C4-2B (cell line): ENCODE measurements at regions not wholly inside any gene's neighbourhood (a gene's known extent, or its start where the extent isn't known, plus 50 kb on each side); places are given as distances from the start of the nearest gene placed in this dataset.

ENCODE experiments used
- H3K27ac ChIP-seq: fragments of 450-650 bp; 2 replicates; pipeline ENCODE4 v1.5.1; 2017
- ZFX ChIP-seq: fragments of 450-650 bp; IDR thresholded peaks from 2 replicates; pipeline ENCODE4 v1.6.1; 2017
- TF ChIP-seq, protein P1 (sequence below): fragments of 450-650 bp; conservative IDR thresholded peaks from 2 replicates; pipeline ENCODE4 v1.5.1; 2017; ENCODE audit warnings: mild to moderate bottlenecking

DNA sequence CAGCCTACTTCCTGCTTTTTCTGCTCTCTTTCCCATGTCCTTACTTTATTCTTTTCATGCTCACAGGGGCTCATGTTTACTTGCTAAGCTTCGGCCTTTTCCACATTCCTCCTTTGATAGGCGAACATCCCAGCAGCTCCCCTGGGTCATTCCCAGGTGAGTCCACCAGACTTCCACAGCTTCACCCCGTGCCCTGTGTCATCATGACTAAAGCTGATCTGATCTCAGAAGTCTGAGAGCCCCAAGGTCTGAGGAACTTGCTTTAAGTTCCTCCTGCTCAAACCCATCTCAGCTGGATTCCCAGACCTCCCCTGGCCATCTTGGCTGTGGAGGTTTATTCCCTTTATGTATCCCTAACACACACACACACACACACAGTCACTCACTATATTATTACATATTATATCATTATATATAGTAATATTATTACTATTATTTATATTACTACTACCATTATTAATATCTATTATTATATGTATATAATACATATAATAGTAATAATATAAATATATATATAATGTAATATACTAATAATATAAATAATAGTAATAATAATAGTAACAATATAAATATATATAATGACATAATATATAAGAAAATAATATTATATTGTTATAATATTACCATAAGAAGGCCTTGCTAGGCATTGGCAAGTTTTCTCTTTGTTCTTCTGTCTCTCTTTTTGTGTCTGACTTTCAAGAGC is 295.9 kb downstream of the PTEN start:
- H3K27ac ChIP-seq = no peak overlapping the region
- TF ChIP-seq, protein P1, sequence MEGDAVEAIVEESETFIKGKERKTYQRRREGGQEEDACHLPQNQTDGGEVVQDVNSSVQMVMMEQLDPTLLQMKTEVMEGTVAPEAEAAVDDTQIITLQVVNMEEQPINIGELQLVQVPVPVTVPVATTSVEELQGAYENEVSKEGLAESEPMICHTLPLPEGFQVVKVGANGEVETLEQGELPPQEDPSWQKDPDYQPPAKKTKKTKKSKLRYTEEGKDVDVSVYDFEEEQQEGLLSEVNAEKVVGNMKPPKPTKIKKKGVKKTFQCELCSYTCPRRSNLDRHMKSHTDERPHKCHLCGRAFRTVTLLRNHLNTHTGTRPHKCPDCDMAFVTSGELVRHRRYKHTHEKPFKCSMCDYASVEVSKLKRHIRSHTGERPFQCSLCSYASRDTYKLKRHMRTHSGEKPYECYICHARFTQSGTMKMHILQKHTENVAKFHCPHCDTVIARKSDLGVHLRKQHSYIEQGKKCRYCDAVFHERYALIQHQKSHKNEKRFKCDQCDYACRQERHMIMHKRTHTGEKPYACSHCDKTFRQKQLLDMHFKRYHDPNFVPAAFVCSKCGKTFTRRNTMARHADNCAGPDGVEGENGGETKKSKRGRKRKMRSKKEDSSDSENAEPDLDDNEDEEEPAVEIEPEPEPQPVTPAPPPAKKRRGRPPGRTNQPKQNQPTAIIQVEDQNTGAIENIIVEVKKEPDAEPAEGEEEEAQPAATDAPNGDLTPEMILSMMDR = no peak
- no peak for TF ChIP-seq ZFX

DNA sequence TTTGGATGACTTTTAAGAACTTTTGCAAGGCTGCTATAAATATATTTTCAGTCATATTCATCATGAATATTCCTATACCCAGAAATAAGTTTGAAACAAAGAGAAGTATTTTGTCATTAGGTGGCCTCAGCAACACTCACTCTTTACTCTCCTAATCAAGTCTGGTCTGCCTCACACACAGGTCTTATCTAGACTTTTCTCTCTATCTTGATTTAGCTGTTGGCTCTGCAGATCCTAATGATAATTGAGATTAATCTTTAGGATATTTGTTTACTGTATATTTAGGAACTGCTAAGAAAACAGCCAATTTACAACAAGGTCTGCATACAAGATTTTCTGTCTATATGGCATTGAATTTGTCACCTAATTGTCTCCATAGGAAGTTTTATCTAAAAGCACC is 297.6 kb downstream of the PTEN start:
- no peak overlapping the region for H3K27ac ChIP-seq
- TF ChIP-seq, protein P1 = no peak
- TF ChIP-seq ZFX = no peak

DNA sequence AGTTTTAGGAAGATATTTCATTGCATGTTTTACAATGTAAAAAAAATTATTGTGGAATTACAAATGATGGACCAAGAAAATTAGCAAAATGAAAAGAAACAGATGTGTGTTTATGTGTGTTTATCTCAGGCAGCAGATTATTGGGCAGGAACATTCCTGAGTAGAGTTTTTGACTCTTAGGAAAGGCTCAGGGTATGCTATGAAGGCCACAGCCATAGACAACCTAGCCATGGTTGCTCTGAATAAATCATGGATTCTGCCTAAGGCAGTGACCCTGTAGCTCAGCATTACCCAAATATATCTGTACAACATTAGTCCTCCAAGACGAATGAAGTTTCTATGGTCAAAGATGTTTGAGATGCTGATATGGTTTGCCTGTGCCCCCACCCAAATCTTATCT is 298.3 kb downstream of the PTEN start:
- no peak for TF ChIP-seq ZFX
- TF ChIP-seq, protein P1 = no peak
- no peak overlapping the region for H3K27ac ChIP-seq

DNA sequence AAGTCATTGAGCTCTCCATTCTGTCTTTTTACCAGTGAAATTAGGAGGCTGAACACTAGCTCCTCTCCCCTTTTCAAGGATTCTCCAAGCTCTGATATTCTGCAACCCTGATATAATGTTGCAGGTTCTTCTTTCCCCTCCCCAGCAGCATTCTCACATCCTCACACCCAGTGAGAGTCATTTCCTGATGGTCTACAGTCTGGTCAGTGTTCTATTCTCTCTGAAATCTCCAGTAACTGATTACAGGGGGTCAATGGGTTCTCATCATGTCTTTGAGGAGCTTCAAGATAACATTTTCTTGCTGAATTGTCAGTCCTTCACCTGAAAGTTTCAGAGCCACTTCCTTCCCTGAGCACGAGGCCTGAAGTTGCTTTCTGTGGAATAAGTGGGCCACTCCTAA is 299.4 kb downstream of the PTEN start:
- no peak overlapping the region for H3K27ac ChIP-seq
- TF ChIP-seq ZFX = no peak
- TF ChIP-seq, protein P1 = no peak

DNA sequence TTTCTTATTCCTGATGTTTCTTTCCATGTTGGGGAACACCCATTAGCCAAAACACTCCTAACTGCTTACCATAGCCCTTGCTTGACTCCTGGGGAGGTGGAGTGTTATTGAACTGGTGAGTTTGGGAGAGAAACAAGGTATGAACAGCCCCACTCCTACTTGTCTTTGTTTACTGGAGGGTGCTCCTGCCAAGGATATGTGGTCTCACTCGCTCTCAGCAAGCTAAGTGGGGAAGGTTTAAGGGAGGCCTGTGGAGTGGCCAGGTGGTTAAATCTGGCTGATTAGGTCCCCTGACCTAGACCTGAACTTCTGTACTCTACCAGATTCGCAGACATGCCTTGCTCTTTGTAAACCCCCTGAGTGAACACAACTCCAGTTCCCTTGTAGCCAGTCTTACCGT is 300.1 kb downstream of the PTEN start:
- no peak for TF ChIP-seq ZFX
- TF ChIP-seq, protein P1 = no peak

DNA sequence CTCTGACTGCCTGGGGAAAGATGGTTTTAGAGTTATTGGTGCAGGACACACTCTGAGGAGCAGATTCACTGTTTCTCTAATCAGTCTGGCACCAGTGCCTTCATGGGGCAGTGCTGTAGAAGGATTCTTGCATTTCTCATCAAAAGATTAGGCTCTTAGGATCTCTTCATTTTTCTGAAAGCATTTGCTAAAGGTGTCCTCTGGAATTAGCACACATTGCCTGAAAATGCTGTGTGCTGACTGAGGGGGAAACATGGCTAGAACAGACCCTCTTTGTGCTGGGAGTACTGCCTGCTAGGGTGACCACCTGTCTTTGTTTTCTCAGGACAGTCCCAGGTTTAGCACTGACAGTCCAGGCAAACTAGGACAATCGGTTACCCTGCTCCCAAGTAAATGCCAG is 301.0 kb downstream of the PTEN start:
- no peak overlapping the region for H3K27ac ChIP-seq
- no peak for TF ChIP-seq ZFX
- TF ChIP-seq, protein P1 = no peak

More for the DNA sequence above, 300.1 kb downstream of the PTEN start:
- no peak overlapping the region for H3K27ac ChIP-seq

DNA sequence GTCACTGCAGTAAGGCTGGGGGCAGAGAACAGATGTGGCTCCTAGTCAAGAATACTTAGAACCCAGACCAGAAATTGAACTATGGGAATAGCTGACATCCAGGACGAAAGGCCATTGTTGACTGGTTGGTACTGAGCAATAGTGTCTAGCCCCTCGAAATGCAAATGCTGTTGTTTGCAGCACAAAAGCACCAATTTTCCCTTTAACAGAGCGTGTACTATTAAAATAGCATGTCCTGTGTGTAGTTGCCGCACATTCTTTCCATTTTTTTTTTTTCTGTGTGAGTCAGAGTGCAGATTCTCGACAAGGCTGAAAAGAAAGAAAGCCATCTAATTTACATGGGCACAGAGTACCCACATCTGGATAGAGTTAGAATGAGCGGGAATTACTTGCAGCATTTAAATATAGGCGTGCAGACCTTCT is 302.4 kb downstream of the PTEN start:
- no peak for TF ChIP-seq ZFX
- TF ChIP-seq, protein P1 = no peak
- no peak overlapping the region for H3K27ac ChIP-seq
